GM23338 (cell line): ENCODE measurements at regions not wholly inside any gene's neighbourhood (a gene's known extent, or its start where the extent isn't known, plus 50 kb on each side); places are given as distances from the start of the nearest gene placed in this dataset.

ENCODE experiments used
- ATAC-seq: fragments of 200-7000 bp; cut with Tn5 transposase; 3 replicates; pipeline ENCODE4 v1.9.1; 2020
- DNase-seq: peaks from one replicate; pipeline ENCODE4 v3.0.0-alpha.2; 2015; ENCODE audit warnings: low spot score
- H2AFZ ChIP-seq: fragments of 200-600 bp; sonication (generic); 2 replicates; pipeline ENCODE4 v1.8.0; 2016; ENCODE audit warnings: antibody characterized with exemption, mild to moderate bottlenecking, moderate library complexity
- H3F3A ChIP-seq: fragments of 200-600 bp; sonication (generic); replicated peaks from 2 replicates; pipeline ENCODE4 v1.8.0; 2017; ENCODE audit warnings: antibody characterized with exemption, mixed run types, low read depth
- H3K27ac ChIP-seq: fragments of 200-600 bp; sonication (generic); 2 replicates; pipeline ENCODE4 v1.6.1; 2016; ENCODE audit warnings: low read depth
- H3K27me3 ChIP-seq: fragments of 200-600 bp; sonication (generic); 2 replicates; pipeline ENCODE4 v1.8.0; 2016; ENCODE audit warnings: mild to moderate bottlenecking, mixed run types, moderate library complexity; ENCODE audit not compliant: insufficient read depth
- H3K36me3 ChIP-seq: fragments of 200-600 bp; sonication (generic); 2 replicates; pipeline ENCODE4 v1.8.0; 2016; ENCODE audit warnings: mild to moderate bottlenecking; ENCODE audit not compliant: insufficient read depth
- H3K4me1 ChIP-seq: fragments of 200-600 bp; sonication (generic); 2 replicates; pipeline ENCODE4 v1.8.0; 2016; ENCODE audit warnings: mild to moderate bottlenecking, moderate library complexity; ENCODE audit not compliant: insufficient read depth
- H3K4me2 ChIP-seq: fragments of 200-600 bp; sonication (generic); 2 replicates; pipeline ENCODE4 v1.7.1; 2017; ENCODE audit warnings: mixed run types
- H3K4me3 ChIP-seq: fragments of 200-600 bp; sonication (generic); 2 replicates; pipeline ENCODE4 v1.6.1; 2016; ENCODE audit warnings: mixed run types
- H3K79me2 ChIP-seq: fragments of 200-600 bp; sonication (generic); replicated peaks from 2 replicates; pipeline ENCODE4 v1.8.0; 2017; ENCODE audit warnings: mild to moderate bottlenecking; ENCODE audit not compliant: insufficient read depth
- H3K9me2 ChIP-seq: fragments of 200-600 bp; sonication (generic); 2 replicates; pipeline ENCODE4 v1.8.0; 2017; ENCODE audit not compliant: insufficient read depth
- H4K20me1 ChIP-seq: fragments of 200-600 bp; sonication (generic); replicated peaks from 2 replicates; pipeline ENCODE4 v1.8.0; 2017; ENCODE audit warnings: mild to moderate bottlenecking; ENCODE audit not compliant: insufficient read depth
- H3K27ac Mint-ChIP-seq: 2 replicates; pipeline ENCODE4 v1.8.0; 2020; ENCODE audit warnings: inconsistent platforms, mild to moderate bottlenecking, moderate library complexity, mixed read lengths
- H3K27me3 Mint-ChIP-seq: 3 replicates; pipeline ENCODE4 v1.8.0; 2022; ENCODE audit warnings: low read depth, mild to moderate bottlenecking, moderate library complexity, mixed read lengths, inconsistent platforms; ENCODE audit not compliant: insufficient read depth, poor library complexity
- H3K36me3 Mint-ChIP-seq: 3 replicates; pipeline ENCODE4 v1.8.0; 2021; ENCODE audit warnings: low read depth, mild to moderate bottlenecking, inconsistent platforms, moderate library complexity, mixed read lengths
- H3K4me1 Mint-ChIP-seq: 3 replicates; pipeline ENCODE4 v1.8.0; 2020; ENCODE audit warnings: mild to moderate bottlenecking, inconsistent platforms, mixed read lengths
- H3K4me3 Mint-ChIP-seq: 3 replicates; pipeline ENCODE4 v1.8.0; 2021; ENCODE audit warnings: moderate library complexity, mild to moderate bottlenecking, inconsistent platforms, mixed read lengths
- H3K9me3 Mint-ChIP-seq: 3 replicates; pipeline ENCODE4 v1.8.0; 2020; ENCODE audit warnings: moderate library complexity, mild to moderate bottlenecking, inconsistent platforms, mixed read lengths
- CREB1 ChIP-seq: fragments of 250-450 bp; sonication (Bioruptor Pico); IDR thresholded peaks from 2 replicates; pipeline ENCODE4 v1.5.0; 2020; ENCODE audit warnings: low read depth, mild to moderate bottlenecking, moderate library complexity
- ETS1 ChIP-seq: IDR thresholded peaks from 2 replicates; pipeline ENCODE4 v1.6.1; 2016; ENCODE audit warnings: antibody characterized with exemption
- EZH2 ChIP-seq: fragments of 200-600 bp; sonication (generic); IDR thresholded peaks from one replicate; pipeline ENCODE4 v1.8.0; 2017; ENCODE audit warnings: antibody characterized with exemption, mild to moderate bottlenecking, low read depth; ENCODE audit not compliant: unreplicated experiment
- NANOG ChIP-seq: IDR thresholded peaks from 2 replicates; pipeline ENCODE4 v1.6.1; 2016; ENCODE audit warnings: antibody characterized with exemption, borderline replicate concordance
- POLR2AphosphoS5 ChIP-seq: IDR thresholded peaks from 2 replicates; pipeline ENCODE4 v1.6.1; 2016; ENCODE audit warnings: antibody characterized with exemption, low read depth
- REST ChIP-seq: IDR thresholded peaks from one replicate; pipeline ENCODE4 v1.6.1; 2018; ENCODE audit warnings: antibody characterized with exemption; ENCODE audit not compliant: unreplicated experiment
- STAT1 ChIP-seq: IDR thresholded peaks from one replicate; pipeline ENCODE4 v1.6.1; 2016; ENCODE audit warnings: antibody characterized with exemption; ENCODE audit not compliant: unreplicated experiment
- ZNF114 ChIP-seq: fragments of 250-450 bp; sonication (Bioruptor Pico); IDR thresholded peaks from 2 replicates; pipeline ENCODE4 v1.5.0; 2020; ENCODE audit warnings: mild to moderate bottlenecking, moderate library complexity
- ZNF331 ChIP-seq: fragments of 250-450 bp; sonication (Bioruptor Pico); IDR thresholded peaks from 2 replicates; pipeline ENCODE4 v1.5.0; 2020; ENCODE audit warnings: low read depth, mild to moderate bottlenecking, moderate library complexity
- ZNF462 ChIP-seq: fragments of 250-450 bp; sonication (Bioruptor Pico); IDR thresholded peaks from 2 replicates; pipeline ENCODE4 v1.5.0; 2020; ENCODE audit warnings: mild to moderate bottlenecking, moderate library complexity
- TF ChIP-seq, protein P1 (sequence below), 2 experiments: fragments of 200-600 bp in 1 of 2; sonication (generic) in 1 of 2; conservative IDR thresholded peaks; 2 replicates each; pipeline versions ENCODE4 v1.5.1 to v1.6.1; 2016 to 2017; ENCODE audit warnings: antibody characterized with exemption in 2 of 2, low read depth in 2 of 2, mild to moderate bottlenecking in 2 of 2, moderate library complexity in 1 of 2

DNA sequence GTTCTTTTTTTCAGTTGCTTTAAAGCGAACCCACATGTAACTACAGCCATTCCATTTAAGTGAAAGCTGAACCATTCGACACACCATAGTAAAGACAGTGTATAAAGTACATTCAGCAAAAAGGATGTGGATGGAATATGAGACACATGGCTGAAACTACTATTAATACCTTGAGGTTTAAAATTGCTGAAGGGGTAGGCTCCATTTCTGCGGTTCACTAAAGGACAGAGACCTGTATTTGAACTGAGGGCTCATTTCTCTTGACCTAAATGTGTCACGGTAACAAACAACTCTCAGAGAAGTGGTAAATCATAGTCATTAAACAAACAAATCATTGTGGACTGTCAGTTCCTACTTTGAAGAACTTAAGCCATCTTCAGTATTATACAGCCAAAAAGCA is 1085.6 kb upstream of the TENM3 start (continued):
- TF ChIP-seq ZNF331 (CRISPR knock-in tag) (no peak), POLR2AphosphoS5 (no peak), ETS1 (no peak), EZH2 (no peak), STAT1 (no peak), NANOG (no peak)
- TF ChIP-seq, protein P1, sequence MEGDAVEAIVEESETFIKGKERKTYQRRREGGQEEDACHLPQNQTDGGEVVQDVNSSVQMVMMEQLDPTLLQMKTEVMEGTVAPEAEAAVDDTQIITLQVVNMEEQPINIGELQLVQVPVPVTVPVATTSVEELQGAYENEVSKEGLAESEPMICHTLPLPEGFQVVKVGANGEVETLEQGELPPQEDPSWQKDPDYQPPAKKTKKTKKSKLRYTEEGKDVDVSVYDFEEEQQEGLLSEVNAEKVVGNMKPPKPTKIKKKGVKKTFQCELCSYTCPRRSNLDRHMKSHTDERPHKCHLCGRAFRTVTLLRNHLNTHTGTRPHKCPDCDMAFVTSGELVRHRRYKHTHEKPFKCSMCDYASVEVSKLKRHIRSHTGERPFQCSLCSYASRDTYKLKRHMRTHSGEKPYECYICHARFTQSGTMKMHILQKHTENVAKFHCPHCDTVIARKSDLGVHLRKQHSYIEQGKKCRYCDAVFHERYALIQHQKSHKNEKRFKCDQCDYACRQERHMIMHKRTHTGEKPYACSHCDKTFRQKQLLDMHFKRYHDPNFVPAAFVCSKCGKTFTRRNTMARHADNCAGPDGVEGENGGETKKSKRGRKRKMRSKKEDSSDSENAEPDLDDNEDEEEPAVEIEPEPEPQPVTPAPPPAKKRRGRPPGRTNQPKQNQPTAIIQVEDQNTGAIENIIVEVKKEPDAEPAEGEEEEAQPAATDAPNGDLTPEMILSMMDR (conservative IDR thresholded peaks at IDR 0.05; ENCODE audit: low read depth in 2 of 2): no peak

DNA sequence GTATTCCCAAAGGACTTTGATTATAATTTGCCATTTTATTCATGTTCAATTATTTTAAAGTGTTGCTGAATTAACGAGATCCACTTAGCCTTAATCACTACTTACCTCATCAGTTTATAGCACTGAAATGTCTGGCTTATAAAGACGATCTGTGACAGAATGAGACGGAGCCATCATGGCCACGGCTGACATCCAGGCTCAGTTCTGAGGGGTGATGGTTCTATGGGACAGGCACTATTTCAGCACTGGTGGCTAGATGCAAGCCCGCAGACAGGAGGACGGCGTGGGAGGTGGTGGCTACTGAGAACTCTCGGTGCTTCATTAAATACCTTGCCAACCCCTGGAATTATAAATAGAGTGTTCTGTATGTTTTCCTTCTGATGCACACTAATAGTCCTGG is 1084.2 kb upstream of the TENM3 start:
- Histone ChIP-seq H4K20me1 (no peaks in the 10 kb centered on the region; the same call in 1 of the 2 replicates), H3K9me2 (no peaks in the 10 kb centered on the region), H3K4me3 (no peak overlapping the region), H3F3A (no peaks in the 10 kb centered on the region), H2AFZ (no peak overlapping the region), H3K36me3 (no peaks in the 10 kb centered on the region), H3K27ac (no peak overlapping the region), H3K4me1 (no peaks in the 10 kb centered on the region; the same call in 1 of the 2 replicates), H3K79me2 (no peaks in the 10 kb centered on the region), H3K27me3 (0 out of 2 replicates have a peak, but pooled peaks cover under 1% of the 10 kb centered on the region), H3K4me2 (no peak overlapping the region)
- H3K27me3 Mint-ChIP-seq: no peaks in the 10 kb centered on the region
- no peaks in the 10 kb centered on the region for H3K36me3 Mint-ChIP-seq
- peaks cover 19% of the 10 kb centered on the region for H3K4me1 Mint-ChIP-seq
- DNase-seq (no peak), ATAC-seq (no peak)
- H3K4me3 Mint-ChIP-seq: no peak overlapping the region
- H3K9me3 Mint-ChIP-seq: no peaks in the 10 kb centered on the region
- no peak overlapping the region for H3K27ac Mint-ChIP-seq
- TF ChIP-seq ZNF462 (CRISPR knock-in tag): no peak
- no peak for TF ChIP-seq ETS1
- no peak for TF ChIP-seq ZNF114 (CRISPR knock-in tag)
- no peak for TF ChIP-seq REST
- TF ChIP-seq CREB1: no peak
- no peak for TF ChIP-seq ZNF331 (CRISPR knock-in tag)
